H1 (cell line): ENCODE measurements at regions not wholly inside any gene's neighbourhood (a gene's known extent, or its start where the extent isn't known, plus 50 kb on each side); places are given as distances from the start of the nearest gene placed in this dataset.

Source experiments
- BRCA1 ChIP-seq: IDR thresholded peaks from 2 replicates; pipeline ENCODE4 v1.6.1; 2012; ENCODE audit warnings: low read depth, low read length, improper control_type of control experiment
- CBX5 ChIP-seq: fragments of 300-800, 300-1000 bp; sonication (generic); IDR thresholded peaks from 2 replicates; pipeline ENCODE4 v1.7.1; 2016; ENCODE audit warnings: antibody characterized with exemption, low read length, low read depth
- EZH2 ChIP-seq: fragments of 200-600 bp; sonication (generic); IDR thresholded peaks from 2 replicates; pipeline ENCODE4 v1.7.1; 2012; ENCODE audit warnings: low read depth, mild to moderate bottlenecking, moderate library complexity, low read length, inconsistent platforms; ENCODE audit not compliant: severe bottlenecking
- GABPA ChIP-seq: IDR thresholded peaks from 2 replicates; pipeline ENCODE4 v1.6.1; 2011; ENCODE audit warnings: mild to moderate bottlenecking, low read length, moderate library complexity, borderline replicate concordance; ENCODE audit not compliant: insufficient read depth
- POLR2A ChIP-seq, 2 experiments: IDR thresholded peaks; 1 replicate in 1 of 2; 2 replicates in 1 of 2; pipeline ENCODE4 v1.6.1; 2011; ENCODE audit warnings: low read depth in 2 of 2, low read length in 2 of 2, mild to moderate bottlenecking in 2 of 2; ENCODE audit errors: control extremely low read depth in 1 of 2
- RAD21 ChIP-seq, 2 experiments: IDR thresholded peaks in 1 of 2; conservative IDR thresholded peaks in 1 of 2; 2 replicates each; pipeline ENCODE4 v1.6.1; 2011; ENCODE audit warnings: low read depth in 2 of 2, low read length in 2 of 2, improper control_type of control experiment in 1 of 2, inconsistent platforms in 1 of 2, mild to moderate bottlenecking in 1 of 2, moderate library complexity in 1 of 2
- SAP30 ChIP-seq: fragments of 300-600 bp; sonication (generic); IDR thresholded peaks from 2 replicates; pipeline ENCODE4 v1.7.1; 2012; ENCODE audit warnings: low read length, moderate library complexity, mild to moderate bottlenecking, inconsistent platforms; ENCODE audit not compliant: insufficient read depth, insufficient replicate concordance
- SIX5 ChIP-seq: IDR thresholded peaks from 2 replicates; pipeline ENCODE4 v1.6.1; 2011; ENCODE audit warnings: mild to moderate bottlenecking, low read depth, low read length
- SUZ12 ChIP-seq: fragments of 200-600 bp; sonication (generic); IDR thresholded peaks from 2 replicates; pipeline ENCODE4 v1.6.1; 2012; ENCODE audit warnings: mild to moderate bottlenecking, inconsistent platforms, low read length, moderate library complexity, mixed read lengths
- TAF1 ChIP-seq: IDR thresholded peaks from 2 replicates; pipeline ENCODE4 v1.6.1; 2011; ENCODE audit warnings: mild to moderate bottlenecking, low read depth, low read length
- TBP ChIP-seq: IDR thresholded peaks from 2 replicates; pipeline ENCODE4 v1.6.1; 2011; ENCODE audit warnings: low read depth, low read length, improper control_type of control experiment
- TF ChIP-seq, protein P1 (sequence below): IDR thresholded peaks from 2 replicates; pipeline ENCODE4 v1.6.1; 2011; ENCODE audit warnings: low read depth, mild to moderate bottlenecking, low read length; ENCODE audit not compliant: insufficient read depth
- TF ChIP-seq, protein P2 (sequence below), 3 experiments: IDR thresholded peaks; 1 replicate in 2 of 3; 2 replicates in 1 of 3; pipeline versions ENCODE4 v1.5.1 to v1.6.1; 2011; ENCODE audit warnings: low read length in 3 of 3, mild to moderate bottlenecking in 3 of 3, inconsistent platforms in 2 of 3, low read depth in 1 of 3, moderate library complexity in 1 of 3; ENCODE audit not compliant: insufficient read depth in 1 of 3; ENCODE audit errors: control extremely low read depth in 1 of 3
- TF ChIP-seq, protein P3 (sequence below): IDR thresholded peaks from 2 replicates; pipeline ENCODE4 v1.6.1; 2011; ENCODE audit warnings: low read length, improper control_type of control experiment

DNA sequence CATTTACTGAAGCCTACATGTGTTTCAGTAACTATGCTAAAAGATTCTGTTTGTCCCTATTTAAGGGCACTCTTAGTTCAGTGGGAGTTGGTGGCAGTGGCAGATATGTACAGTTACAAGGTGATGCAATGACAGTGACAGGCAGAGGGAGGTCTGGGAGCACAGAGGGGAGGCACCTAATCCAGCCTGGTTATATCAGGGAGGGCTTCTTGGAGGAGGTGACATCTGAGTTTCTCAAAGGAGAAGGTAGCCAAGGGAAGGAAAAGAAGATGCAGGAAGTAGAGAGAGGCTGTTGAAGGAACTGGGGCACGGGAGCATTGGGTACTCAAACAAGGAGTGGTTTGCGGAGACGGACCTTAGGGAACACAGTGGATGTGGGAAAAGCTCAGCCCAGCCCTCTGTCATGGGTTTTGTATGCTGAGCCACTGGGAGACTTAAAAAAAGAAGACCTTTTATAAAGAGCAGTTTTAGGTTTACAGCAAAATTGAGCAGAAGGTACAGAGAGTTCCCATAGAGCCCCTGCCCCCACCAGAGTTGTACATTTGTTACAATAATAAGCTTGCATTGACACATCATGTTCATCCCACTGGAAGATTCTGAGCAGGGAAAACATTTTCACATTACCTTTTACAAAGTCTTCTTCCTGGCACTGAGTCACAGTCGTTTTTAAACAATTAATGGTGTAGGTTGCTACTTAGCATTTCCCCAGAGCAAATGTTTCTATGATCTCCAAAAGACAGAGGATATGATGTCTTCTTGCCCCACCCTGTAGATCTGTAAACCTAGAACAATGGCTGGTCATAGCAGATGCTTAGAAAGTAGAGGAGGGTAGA is 83.0 kb upstream of the TAF1B start:
- TF ChIP-seq, protein P1, sequence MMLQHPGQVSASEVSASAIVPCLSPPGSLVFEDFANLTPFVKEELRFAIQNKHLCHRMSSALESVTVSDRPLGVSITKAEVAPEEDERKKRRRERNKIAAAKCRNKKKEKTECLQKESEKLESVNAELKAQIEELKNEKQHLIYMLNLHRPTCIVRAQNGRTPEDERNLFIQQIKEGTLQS, result no peak
- no peak for TF ChIP-seq EZH2
- TF ChIP-seq GABPA, result no peak
- TF ChIP-seq SUZ12, result no peak
- TF ChIP-seq, protein P2, sequence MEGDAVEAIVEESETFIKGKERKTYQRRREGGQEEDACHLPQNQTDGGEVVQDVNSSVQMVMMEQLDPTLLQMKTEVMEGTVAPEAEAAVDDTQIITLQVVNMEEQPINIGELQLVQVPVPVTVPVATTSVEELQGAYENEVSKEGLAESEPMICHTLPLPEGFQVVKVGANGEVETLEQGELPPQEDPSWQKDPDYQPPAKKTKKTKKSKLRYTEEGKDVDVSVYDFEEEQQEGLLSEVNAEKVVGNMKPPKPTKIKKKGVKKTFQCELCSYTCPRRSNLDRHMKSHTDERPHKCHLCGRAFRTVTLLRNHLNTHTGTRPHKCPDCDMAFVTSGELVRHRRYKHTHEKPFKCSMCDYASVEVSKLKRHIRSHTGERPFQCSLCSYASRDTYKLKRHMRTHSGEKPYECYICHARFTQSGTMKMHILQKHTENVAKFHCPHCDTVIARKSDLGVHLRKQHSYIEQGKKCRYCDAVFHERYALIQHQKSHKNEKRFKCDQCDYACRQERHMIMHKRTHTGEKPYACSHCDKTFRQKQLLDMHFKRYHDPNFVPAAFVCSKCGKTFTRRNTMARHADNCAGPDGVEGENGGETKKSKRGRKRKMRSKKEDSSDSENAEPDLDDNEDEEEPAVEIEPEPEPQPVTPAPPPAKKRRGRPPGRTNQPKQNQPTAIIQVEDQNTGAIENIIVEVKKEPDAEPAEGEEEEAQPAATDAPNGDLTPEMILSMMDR (IDR thresholded peaks at IDR 0.05; ENCODE audit: control extremely low read depth in 1 of 3, insufficient read depth in 1 of 3, low read depth in 1 of 3, low read length in 3 of 3), result no peak
- TF ChIP-seq POLR2A (IDR thresholded peaks at IDR 0.05; ENCODE audit: control extremely low read depth in 1 of 2, low read depth in 2 of 2, low read length in 2 of 2), result no peak
- TF ChIP-seq BRCA1, result no peak
- no peak for TF ChIP-seq SAP30
- TF ChIP-seq TBP, result no peak
- no peak for TF ChIP-seq RAD21 (IDR thresholded peaks at IDR 0.05 in 1 of 2, conservative IDR thresholded peaks at IDR 0.05 in 1 of 2; ENCODE audit: low read depth in 2 of 2, low read length in 2 of 2)
- TF ChIP-seq CBX5, result no peak
- TF ChIP-seq TAF1, result no peak
- TF ChIP-seq SIX5, result no peak
- TF ChIP-seq, protein P3, sequence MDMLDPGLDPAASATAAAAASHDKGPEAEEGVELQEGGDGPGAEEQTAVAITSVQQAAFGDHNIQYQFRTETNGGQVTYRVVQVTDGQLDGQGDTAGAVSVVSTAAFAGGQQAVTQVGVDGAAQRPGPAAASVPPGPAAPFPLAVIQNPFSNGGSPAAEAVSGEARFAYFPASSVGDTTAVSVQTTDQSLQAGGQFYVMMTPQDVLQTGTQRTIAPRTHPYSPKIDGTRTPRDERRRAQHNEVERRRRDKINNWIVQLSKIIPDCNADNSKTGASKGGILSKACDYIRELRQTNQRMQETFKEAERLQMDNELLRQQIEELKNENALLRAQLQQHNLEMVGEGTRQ, result no peak
